ENCODE measurements at regions not wholly inside any gene's neighbourhood (a gene's known extent, or its start where the extent isn't known, plus 50 kb on each side); places are given as distances from the start of the nearest gene placed in this dataset.
"Not testable (repeated sequence)": the region's sequence is repeated elsewhere in the genome, so short reads cannot be mapped to it uniquely, and the experiment has no call there.

GRCh38 chr10:118952493-118953295 is 76.8 kb upstream of the NANOS1 start:
- DNase-seq = no peak

DNA sequence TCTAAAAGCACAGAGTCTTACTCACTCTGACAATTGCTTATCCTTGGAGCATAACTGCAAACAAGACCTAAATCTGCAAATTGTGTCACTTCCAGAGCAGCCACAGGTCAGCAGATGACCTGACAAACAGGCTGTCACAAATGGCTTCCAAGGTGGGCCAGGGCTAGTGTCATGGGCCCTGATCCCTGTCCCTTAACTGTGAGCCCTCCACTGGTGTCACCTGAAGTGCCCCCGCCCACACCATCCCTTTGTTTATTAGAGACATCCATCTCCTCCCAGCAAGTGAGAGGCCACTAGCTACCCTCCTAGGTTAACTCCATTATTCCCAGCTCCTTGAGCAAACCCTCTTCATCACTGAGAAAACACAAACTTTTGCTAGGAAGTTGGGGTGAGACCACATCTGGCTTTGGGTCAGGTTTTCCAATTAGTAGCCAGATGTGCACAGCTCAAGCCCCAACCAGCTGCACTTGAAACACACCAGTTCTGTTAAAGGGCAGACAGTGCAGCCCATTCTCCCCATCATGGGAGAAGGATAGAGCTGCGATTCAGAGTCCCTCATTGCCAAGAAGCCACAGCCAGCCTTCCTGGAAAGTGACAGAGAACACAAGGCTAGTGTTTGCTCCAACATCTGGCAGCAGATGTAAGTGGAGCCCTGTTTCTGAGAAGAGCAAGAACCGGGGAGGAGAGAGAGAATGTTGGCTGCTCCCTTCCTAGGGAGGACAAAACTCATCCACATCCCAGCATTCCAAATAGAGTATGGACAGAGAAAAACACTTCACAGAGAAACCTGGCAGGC is 75.7 kb upstream of the NANOS1 start:
- DNase-seq = no peak

GRCh38 chr10:118955531-118955930 is 74.0 kb upstream of the NANOS1 start:
- DNase-seq = no peak

GRCh38 chr10:118955951-118956801 is 73.3 kb upstream of the NANOS1 start:
- DNase-seq = no peak

DNA sequence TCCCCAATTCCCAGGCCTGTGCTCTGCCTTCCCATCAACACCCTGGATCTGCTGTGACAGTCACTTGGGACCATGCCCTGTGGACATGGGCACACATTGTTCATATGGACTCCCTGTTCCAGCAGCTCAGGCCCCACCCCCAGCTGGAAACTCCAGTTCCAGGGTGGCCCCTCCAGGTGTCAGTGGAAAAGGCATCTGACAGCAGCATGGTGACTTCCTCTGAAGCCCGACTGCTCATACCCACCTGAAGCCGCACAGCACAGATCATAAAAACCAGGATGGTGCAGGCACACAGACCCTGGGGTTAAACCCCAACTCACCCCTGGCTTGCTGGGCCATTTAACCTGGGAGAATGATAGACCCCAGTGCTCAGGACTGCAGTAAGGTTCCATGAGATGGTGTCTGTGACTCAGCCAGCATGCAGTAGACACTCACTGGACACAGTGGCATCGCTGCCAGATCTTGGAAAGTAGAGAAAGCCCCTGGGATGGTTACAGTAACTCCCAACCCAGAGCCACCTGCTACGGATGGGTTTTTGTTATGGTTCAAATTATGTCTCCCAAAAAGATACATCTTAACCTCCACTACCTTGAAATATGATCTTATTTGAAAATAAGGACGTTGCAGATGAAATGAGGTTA is 72.6 kb upstream of the NANOS1 start:
- peak; percentile 39 for DNase-seq

GRCh38 chr10:118957443-118957825 is 72.1 kb upstream of the NANOS1 start:
- DNase-seq = peak; percentile 8

- peak; percentile 25 for DNase-seq
Measured at GRCh38 chr10:118957966-118958365, 71.5 kb upstream of the NANOS1 start.

GRCh38 chr10:118958559-118958958 is 71.0 kb upstream of the NANOS1 start:
- DNase-seq = no peak

DNA sequence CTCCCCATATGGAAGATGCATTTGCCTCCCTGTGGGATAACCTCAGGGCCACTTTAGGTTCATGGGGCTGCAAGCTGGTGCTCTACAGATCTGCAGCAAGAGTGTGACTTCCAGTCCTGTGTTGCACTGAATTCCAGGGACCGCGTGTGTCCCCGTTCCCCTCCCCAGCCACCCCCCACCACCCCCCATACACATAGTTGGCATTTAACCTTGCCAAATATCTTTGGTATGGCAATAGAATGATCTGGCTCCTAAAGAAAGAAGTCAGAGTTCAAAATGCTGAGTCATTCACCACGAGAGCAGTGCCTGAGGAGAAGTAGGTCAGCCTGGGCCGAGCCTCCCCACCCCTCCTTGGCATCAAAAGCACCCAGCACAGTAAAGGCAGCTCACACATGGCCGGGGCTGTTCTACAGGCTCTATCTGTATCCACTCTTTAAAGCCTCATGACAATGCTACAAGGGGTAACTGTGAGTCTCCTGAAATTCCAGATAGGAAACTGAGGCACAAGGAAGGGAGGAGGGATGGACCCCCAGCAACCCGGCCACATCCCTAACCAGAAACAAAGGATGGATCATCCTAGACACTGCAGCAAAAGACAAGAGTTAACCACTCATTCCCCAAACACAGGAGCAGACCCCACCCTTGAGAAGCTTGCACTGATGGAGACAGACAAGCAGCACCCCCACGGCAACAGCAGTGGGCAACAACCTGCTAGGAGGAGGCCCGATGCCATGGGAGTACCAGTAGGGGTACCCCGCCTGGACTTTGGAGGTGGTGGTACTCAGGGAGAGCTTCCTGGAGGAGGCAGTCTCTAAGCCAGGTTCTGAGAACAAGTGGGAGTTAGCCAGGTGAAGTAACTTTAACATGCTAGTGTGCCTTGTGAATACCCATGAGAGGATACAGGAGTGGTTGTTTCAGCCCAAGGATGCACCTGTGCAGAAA is 70.3 kb upstream of the NANOS1 start:
- DNase-seq = peak; percentile 32

DNA sequence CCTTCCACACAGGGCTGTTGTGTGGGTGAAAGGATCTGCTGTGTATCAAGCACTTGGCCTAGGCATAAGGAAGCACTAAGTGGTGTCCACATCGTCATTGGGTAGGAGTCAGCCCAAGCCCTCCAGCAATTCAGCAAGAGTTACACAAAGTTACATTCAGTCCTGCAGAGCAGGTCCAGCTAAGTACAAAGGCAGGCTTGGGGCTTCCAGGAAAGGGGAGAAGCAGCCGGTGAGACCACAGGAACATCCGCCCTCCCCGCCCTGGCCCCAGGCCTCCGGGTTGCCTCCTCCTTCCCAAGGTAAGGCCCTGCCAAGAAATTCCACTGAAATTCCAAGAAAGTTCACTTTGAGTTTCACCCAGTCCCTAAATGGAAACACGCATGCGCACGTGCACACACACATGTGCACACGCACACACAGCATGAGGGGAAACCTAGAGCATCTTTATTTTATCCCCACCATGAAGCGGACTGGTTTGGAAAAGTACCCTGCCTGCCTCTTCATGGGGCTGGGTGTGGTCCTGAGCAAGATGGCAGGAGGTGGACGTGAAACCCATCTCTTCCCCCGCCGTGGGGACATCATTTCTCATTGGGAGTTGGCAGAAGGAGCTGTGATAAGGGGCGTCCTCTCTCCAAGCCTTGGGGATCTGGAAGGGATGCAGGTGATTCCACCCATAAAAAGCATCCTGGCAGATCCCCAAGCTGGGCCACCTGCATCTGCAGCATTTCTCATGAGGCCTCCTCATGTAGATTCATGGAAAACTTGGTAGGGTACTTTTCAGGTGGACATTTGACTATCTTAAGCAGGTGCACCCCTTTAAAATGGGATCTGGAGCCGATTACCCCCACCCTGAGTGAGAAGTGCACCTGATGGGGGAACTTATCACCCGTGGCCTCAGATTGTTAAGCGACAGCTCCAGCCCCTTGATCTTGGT is 69.1 kb upstream of the NANOS1 start:
- peak; percentile 28 for DNase-seq

- no peak for DNase-seq
Measured at GRCh38 chr10:118961436-118961835, 68.1 kb upstream of the NANOS1 start.

DNA sequence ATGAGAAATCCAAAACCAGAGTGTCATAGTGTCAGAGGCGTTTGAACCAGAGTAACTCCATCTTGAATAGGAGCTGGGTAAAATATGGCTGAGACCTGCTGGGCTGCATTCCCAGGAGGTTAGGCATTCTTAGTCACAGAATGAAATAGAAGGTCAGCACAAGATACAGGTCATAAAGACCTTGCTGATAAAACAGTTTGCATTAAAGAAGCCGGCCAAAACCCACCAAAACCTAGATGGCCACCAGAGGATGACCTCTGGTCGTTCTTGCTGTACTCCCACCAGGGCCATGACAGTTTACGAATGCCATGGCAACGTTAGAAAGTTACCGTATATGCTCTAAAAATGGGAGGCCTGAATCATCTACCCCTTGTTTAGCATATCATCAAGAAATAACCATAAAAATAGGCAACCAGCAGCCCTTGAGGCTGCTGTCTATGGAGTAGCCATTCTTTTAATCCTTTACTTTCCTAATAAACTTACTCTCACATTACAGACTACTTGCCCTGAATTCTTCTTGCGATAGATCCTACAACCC is 67.1 kb upstream of the NANOS1 start:
- not testable (repeated sequence) for DNase-seq

- DNase-seq = no peak
Measured at GRCh38 chr10:118963341-118963740, 66.2 kb upstream of the NANOS1 start.

DNA sequence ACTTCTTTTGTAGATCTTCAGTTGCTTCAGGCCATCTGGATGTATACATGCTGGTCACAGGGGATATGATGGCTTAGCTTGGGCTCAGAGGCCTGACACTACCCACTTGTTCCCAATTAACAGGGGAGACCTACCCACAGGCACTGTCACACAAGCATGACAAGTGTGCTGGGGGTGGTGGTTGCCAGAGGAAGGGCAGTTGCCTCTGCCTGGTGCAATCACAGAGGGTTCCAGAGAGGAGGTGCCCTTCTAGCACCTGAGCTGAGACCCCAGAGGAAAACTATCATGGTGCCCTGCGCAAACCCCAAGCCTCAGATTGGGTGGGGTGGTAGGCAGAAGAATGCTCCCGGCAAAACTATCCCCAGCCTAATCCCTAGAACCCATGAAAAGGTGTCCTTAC is 65.6 kb upstream of the NANOS1 start:
- no peak for DNase-seq

GRCh38 chr10:118964476-118964875 is 65.0 kb upstream of the NANOS1 start:
- not testable (repeated sequence) for DNase-seq

DNA sequence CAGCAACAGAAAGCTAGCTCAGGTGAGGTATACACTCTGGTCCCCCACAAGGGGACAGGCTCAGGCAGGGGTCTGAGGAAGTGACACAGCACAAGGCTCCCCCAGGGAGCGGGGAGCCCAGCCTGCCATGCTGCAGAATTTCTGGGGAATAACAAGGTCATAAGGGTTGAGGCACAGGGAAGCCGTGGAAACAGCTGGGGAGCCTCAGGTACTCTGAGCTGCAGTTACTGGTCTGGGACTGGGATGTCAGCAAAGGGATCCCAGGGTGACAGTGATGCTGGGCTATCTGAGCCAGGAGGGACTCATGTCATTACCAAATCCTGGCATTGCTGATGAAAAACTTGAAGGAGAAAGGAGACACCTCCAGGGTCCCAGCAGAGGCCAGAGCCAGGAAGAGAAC is 64.4 kb upstream of the NANOS1 start:
- no peak for DNase-seq

DNA sequence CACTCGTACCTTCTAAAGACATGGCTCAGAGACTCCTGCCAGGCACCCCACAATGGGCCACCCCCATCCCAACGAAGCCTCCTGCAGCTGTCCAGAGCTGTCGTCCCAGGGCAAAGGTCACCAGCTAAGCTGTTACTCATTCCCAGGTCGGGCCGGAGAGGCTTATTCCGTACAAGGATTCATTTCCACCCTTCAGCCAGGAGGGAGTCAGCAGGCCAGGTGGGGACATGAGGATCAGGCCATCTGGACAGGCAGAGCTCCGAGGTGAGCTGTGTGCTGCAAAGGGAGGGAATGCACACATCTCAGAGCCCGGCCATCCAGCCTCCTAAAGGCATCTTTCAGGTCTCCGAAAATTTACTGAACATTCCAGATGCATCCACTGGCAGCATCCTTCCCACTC is 63.9 kb upstream of the NANOS1 start:
- no peak for DNase-seq

- no peak for DNase-seq
Measured at GRCh38 chr10:118966076-118966849, 63.3 kb upstream of the NANOS1 start.

DNA sequence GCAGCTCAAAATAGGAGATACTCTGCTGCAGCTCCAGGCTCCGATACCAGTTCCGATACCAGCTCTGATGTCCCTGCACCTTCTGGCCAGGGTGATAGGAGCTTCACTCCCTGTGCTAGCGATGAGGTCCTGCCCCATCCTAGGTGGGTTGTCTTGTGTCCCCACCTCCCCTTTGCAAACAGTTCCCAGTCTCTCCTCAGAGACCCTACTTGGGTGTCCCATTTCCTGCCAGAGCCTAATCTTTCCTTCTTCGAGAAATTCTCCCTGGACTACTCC is 62.7 kb upstream of the NANOS1 start:
- DNase-seq = no peak

DNA sequence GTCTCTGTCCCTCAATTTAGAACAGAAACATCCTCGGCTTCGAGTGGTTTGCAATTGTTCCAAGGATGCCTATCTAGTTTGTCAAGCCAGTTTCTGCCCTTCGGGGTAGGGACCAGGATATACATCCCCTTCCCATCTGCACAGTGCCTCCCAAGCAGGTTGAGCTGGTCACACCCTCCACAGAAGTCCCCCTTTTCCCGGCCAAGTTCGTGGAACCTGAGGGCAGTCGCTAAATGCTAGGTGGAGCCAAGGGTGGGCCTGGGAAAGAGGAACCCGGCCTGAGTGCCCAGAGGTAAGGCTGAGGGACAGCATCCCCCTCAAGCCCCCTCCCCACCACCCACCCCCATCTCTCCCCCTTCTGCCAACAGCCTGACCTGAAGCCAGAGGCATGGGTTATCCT is 62.4 kb upstream of the NANOS1 start:
- DNase-seq = no peak

Measured in activated CD8-positive, alpha-beta memory T cell treated with anti-CD3 and anti-CD28 coated beads, Interleukin-2, amount 50 U/mL, for 48 hours (primary cell).